Daoy (cell line): ENCODE measurements at regions not wholly inside any gene's neighbourhood (a gene's known extent, or its start where the extent isn't known, plus 50 kb on each side); places are given as distances from the start of the nearest gene placed in this dataset.
"Not testable (repeated sequence)": the region's sequence is repeated elsewhere in the genome, so short reads cannot be mapped to it uniquely, and the experiment has no call there.

ENCODE experiments used
- DNase-seq: peaks from one replicate; pipeline ENCODE4 v3.0.0-alpha.2; 2015; ENCODE audit warnings: low read depth

DNA sequence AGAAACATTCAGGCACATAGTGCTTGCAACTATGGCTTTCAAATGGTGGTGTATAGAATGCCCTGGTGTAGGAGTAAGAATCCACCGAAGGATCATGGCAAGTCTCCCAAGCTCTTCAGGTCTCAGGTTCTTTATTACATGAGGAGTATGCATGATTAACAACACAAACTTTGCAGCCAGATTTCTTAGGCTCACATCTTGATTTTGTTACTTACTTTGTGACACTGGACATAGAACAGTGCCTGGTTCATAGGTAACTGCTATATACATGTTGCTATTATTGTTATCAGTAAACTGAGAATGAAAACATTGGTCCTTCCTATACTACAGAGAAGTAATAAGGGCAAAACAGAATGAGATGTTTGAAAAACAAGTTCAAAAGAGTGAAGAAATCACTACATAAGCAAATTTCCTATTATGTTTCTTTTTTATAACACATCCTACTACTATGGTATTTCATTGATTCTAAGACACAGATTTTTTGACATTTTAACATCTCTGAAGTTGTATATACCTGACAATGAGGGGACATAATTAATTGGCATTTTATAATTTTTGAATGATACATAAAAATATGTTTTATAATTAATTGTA lies 284.9 kb downstream of the C1D start:
- no peak for DNase-seq

DNA sequence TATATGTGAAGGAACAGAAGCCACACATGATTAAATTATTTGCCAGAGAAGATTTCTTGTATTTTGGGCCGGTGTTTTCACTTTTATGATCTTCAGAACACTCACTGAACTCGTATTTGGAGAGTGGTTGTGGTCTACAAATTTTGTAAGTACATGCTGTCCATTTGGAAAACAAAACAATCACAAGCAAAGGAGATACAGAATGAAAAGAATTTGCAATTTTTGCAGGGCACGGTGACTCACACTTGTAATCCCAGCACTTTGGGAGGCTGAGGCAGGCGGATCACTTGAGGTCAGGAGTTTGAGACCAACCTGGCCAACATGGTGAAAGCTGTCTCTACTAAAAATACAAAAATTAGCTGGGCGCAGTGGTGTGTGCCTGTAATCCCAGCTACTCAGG lies 282.0 kb downstream of the C1D start:
- DNase-seq: not testable (repeated sequence)

DNA sequence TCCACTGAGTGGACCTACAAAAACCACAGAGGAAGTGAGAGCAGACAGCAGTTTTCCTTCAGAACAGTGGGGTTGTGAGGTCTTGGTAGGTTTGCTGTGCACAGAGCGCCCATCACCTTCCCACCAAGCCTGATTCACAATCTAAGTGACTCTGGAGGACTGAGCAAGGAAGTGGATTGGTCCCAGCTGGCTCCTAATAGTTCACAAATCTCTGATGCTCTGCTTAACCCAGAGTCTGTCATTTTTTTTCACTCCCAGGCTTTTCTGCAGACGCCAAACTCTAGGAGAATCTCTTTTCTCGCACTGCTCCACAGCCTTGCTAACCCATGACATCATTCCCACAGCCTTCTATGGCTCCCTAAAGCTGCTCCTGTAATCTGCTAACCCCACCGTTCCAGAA lies 280.4 kb downstream of the C1D start:
- no peak for DNase-seq

- no peak for DNase-seq
Observed at GRCh38 chr2:67783026-67783425, 279.8 kb downstream of the C1D start.

DNA sequence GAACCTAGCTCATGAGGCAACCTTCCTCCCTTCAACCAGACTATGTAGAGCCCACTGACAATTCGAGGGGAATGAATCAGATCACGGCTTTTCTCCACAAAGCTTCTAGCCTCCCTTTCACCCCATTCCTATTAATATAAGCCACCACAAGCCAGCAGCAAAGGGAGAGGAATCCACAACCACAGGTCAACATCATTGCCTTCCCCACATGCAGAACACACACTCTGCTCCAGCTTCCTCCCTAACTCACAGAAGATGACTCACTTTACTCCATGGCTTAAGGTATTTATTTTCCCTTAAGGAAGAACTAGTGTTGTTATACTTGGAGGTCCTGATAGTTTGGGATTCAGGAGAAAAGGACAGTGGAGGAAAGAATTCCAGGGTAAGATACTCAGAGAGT lies 272.2 kb downstream of the C1D start:
- DNase-seq: peak; percentile 64

GRCh38 chr2:67792191-67792590 lies 270.6 kb downstream of the C1D start:
- DNase-seq: no peak

- DNase-seq: no peak
Observed at GRCh38 chr2:67792681-67793091, 270.1 kb downstream of the C1D start.

DNA sequence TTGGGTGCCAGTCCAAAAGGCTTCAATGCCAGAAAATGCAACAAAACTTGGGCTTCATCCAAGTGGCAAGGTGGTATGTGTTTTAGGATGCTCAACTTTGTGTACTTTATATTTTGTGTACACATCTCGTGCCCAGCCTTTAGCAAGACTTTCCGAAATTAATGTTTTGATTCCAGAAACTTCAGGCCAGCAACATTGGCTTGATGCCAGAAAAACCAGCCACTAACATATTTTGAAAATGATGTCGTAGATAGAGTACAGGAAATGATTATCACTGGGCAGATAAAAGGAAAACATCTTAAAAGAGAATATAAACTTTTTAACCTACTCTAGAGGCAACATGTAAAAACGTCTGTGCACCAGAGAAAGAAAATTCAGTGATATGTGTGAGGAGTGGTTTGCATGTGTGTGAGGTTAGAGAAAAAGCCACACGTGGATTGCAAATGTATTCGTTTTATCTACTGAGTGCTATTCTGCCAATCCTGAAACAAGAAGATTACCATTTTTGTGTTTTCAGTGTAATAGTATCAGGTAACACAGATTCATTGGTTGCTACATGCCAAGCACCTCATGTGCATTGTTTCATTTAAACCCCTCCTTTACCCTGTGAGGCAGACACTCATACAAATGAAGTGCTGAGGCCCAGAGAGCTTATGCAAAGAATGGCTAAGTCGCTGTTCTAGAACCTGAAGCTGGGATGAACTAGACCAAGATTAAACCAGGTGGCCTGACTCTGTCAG lies 264.8 kb downstream of the C1D start:
- DNase-seq: peak; percentile 15

GRCh38 chr2:67798541-67799160 lies 264.2 kb downstream of the C1D start:
- no peak for DNase-seq

GRCh38 chr2:67799886-67800285 lies 262.9 kb downstream of the C1D start:
- DNase-seq: no peak

DNA sequence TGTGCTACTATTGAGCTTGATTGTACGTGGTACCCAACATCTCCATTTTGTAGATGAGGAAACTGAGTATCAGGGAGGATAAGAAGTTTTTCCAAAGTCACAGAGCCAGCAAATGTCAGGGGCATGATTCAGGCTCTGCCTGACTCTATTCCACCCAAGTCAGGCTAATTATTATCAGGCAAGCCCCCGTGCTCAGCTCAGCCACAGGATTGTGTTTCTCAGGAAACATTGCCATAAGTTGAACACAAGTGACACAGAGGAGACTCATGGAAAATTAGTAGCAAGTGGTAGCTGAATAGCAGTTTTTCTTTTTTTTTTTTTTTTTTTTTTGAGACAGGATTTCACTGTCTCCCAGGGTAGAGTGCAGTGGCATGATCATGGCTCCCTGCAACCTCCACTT lies 260.5 kb downstream of the C1D start:
- no peak for DNase-seq

DNA sequence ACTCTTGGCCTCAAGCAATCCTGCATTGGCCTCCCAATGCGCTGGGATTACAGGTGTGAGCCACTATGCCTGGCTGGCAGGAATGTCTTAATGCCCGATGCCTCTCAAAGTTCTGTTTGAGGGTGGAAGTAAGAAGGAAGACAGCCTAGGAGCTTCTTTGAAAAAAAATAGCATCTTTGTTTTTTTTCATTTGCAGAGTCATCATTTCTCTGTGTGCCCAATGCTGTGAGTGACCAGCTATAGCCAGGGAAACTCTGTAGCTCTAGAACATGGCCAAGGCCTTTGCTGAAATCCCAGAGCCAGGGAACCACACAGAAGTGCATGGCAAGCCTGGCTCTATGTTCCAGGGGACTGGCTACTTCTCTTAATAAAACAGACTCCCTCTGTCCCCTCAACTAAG lies 260.0 kb downstream of the C1D start:
- no peak for DNase-seq

GRCh38 chr2:67806816-67807215 lies 256.0 kb downstream of the C1D start:
- no peak for DNase-seq

DNA sequence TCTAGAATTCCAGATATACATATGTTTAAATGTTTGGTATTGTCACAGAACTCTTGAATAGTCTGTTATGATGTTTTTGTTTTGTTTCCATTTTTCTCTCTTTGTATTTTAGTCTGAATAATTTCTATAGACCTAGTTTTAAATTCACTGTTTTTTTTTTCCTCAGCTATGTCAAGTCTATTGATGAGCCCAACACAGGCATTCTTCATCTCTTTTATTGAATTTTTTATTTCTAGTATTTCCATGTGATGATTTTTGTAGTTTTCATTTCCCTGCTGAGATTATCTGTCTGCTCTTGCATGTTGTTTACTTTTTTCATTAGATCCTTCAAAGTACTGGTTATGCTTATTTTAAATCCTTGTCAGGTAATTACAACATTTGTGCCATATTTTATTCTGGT lies 254.7 kb downstream of the C1D start:
- DNase-seq: no peak

- DNase-seq: no peak
Observed at GRCh38 chr2:67812682-67813081, 250.1 kb downstream of the C1D start.

DNA sequence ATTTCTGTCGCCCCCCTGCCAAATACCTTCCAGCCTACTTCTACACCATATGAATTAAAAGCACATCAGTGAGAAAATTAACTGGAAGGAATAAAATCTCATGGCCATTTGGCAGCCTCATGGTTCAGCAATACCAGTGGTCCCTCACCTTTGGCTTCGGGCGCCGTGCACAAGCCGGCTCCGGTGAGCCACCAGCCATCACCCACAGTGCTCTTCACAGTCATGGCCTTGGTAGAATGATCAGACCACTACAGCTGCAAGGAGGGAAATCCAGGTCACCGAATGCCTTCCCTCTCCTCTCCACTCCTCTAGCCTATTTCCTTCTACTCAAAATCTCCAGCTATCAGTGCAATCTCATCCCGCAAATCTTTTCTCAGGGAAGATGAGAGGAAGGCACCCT lies 239.1 kb downstream of the C1D start:
- no peak for DNase-seq

GRCh38 chr2:67824186-67824585 lies 238.6 kb downstream of the C1D start:
- DNase-seq: peak; percentile 20

GRCh38 chr2:67825476-67825875 lies 237.3 kb downstream of the C1D start:
- no peak for DNase-seq

DNA sequence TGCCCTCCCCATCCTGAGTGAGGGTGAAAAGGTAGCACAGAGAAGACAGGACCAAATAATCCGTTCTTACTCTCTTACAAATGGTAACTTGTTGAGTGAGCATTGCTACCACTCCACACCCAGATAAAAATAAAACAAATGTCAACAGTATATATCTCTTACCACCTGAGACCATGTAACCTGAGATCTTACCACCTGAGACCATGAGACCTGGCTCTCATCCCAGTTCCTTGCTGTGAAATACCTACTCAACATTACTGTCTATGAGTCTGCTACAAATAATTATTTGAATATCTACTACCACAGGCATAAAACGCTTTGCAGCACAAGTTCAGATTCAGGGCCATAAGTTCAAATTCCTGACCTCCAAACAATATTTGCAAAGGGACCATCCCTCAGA lies 234.7 kb downstream of the C1D start:
- DNase-seq: no peak

- no peak for DNase-seq
Observed at GRCh38 chr2:67829470-67829869, 233.3 kb downstream of the C1D start.

DNA sequence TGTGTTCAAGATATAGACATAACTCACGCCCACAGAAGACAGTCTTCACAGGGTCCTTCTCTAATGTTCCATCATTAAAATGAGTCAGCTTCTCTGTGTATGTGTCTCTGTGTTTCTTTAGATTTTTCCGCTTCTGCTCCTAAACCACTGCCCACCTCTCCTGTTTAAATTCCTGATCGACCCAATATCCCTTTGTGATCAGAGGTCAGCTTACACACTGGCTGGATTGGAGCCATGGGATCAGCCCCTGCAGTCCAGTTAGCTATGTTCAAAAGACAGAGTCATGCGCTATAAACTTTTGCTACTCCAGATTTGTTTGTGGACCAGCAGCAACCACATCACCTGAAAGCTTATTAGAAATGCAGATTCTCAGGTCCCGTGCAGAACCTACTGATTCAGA lies 229.2 kb downstream of the C1D start:
- DNase-seq: no peak

DNA sequence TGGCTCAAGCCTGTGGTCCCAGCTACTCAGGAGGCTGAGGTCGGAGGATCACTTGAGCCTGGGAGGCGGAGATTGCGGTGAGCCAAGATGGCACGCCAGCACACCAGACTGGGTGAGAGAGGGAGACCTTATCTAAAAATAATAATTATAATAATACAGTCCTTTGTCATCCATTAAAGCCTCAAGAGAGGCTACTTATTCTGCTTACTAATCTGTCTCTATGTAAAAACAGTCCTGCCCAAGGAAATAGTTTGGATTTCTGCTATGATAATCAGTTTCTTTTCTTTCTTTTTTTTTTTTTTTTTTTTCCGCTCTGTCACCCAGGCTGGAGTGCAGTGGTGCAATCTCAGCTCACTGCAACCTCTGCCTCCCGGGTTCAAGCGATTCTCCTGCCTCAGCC lies 228.3 kb downstream of the C1D start:
- peak; percentile 37 for DNase-seq

GRCh38 chr2:67835266-67835665 lies 227.5 kb downstream of the C1D start:
- DNase-seq: no peak
